NT2/D1 (cell line): ENCODE measurements at regions not wholly inside any gene's neighbourhood (a gene's known extent, or its start where the extent isn't known, plus 50 kb on each side); places are given as distances from the start of the nearest gene placed in this dataset.

Source experiments
- DNase-seq: peaks from one replicate; pipeline ENCODE4 v3.0.0-alpha.2; 2011; ENCODE audit warnings: low read depth, low spot score
- H3K27me3 ChIP-seq: 2 replicates; pipeline ENCODE4 v1.6.0; 2011; ENCODE audit warnings: mild to moderate bottlenecking; ENCODE audit not compliant: insufficient read length, insufficient read depth
- H3K36me3 ChIP-seq: 2 replicates; pipeline ENCODE4 v1.6.1; 2011; ENCODE audit warnings: mild to moderate bottlenecking, low read length, mixed read lengths; ENCODE audit not compliant: insufficient read depth, insufficient read length
- H3K4me1 ChIP-seq: 2 replicates; pipeline ENCODE4 v1.5.1; 2011; ENCODE audit not compliant: insufficient read depth, insufficient read length
- H3K4me3 ChIP-seq: 2 replicates; pipeline ENCODE4 v1.5.1; 2011; ENCODE audit warnings: low read depth; ENCODE audit not compliant: insufficient read length
- H3K9ac ChIP-seq: 2 replicates; pipeline ENCODE4 v1.6.0; 2011; ENCODE audit warnings: low read depth; ENCODE audit not compliant: insufficient read length
- H3K9me3 ChIP-seq: 2 replicates; pipeline ENCODE4 v1.5.1; 2011; ENCODE audit warnings: mild to moderate bottlenecking, low read length; ENCODE audit not compliant: insufficient read depth
- SUZ12 ChIP-seq: IDR thresholded peaks from 2 replicates; pipeline ENCODE4 v1.6.1; 2011; ENCODE audit not compliant: insufficient read length, insufficient read depth; ENCODE audit errors: extremely low read depth
- YY1 ChIP-seq: IDR thresholded peaks from 2 replicates; pipeline ENCODE4 v1.6.1; 2011; ENCODE audit not compliant: insufficient read length, insufficient read depth
- ZNF274 ChIP-seq: IDR thresholded peaks from 2 replicates; pipeline ENCODE4 v1.6.1; 2011; ENCODE audit warnings: mild to moderate bottlenecking, low read depth, low read length

DNA sequence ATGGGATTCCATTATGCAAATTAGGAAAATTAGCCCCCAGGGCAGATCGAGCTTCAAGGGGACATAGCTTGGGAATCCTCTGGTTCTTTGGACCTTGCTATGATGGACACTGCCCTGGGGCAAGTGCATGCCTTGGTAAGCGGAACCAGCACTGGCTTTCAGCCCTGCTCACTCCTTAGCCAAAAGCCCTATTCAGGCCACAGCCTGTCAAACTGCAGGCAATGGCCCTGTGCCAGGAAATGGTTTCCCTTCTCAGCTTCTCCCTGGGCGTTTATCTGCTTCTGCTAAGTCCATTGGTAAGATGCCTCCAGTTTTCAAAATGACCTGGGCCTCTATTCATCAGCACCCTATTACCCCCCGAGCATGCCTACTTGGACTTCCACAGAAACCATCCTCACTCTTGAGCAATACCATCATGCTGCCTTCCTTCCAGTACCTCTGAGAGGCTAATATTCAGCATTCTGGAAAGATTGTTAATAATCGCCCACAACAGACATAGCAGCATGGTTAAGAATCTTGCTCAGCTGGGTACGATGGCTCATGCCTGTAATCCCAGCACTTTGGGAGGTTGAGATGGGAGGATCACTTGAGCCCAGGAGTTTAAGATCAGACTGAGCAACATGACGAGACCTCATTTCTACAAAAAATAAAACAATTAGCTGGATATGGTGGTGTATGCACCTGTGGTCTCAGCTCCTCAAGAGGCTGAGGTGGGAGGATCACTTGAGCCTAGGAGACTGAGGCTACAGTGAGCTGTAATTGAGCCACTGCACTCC is 918.6 kb upstream of the AUTS2 start:
- no peaks in the 10 kb centered on the region for H3K36me3 ChIP-seq
- no peaks in the 10 kb centered on the region for H3K9me3 ChIP-seq
- no peaks in the 10 kb centered on the region for H3K27me3 ChIP-seq
- DNase-seq: no peak
- no peak overlapping the region for H3K4me3 ChIP-seq
- no peak for TF ChIP-seq ZNF274
- no peak for TF ChIP-seq SUZ12
- TF ChIP-seq YY1: no peak
- H3K9ac ChIP-seq: no peak overlapping the region
- no peaks in the 10 kb centered on the region for H3K4me1 ChIP-seq

GRCh38 chr7:68680235-68680872 is 917.9 kb upstream of the AUTS2 start:
- Histone ChIP-seq H3K9me3 (no peaks in the 10 kb centered on the region), H3K27me3 (no peaks in the 10 kb centered on the region), H3K4me1 (peaks cover 3% of the 10 kb centered on the region), H3K9ac (no peak overlapping the region), H3K36me3 (no peaks in the 10 kb centered on the region), H3K4me3 (no peak overlapping the region)
- no peak for DNase-seq
- no peak for TF ChIP-seq SUZ12
- TF ChIP-seq YY1: no peak
- no peak for TF ChIP-seq ZNF274

- no peak overlapping the region for H3K9ac ChIP-seq
- H3K27me3 ChIP-seq: no peaks in the 10 kb centered on the region
- H3K4me1 ChIP-seq: peaks cover 3% of the 10 kb centered on the region
- no peak for DNase-seq
- no peak for TF ChIP-seq YY1
- no peaks in the 10 kb centered on the region for H3K36me3 ChIP-seq
- no peaks in the 10 kb centered on the region for H3K9me3 ChIP-seq
- H3K4me3 ChIP-seq: no peak overlapping the region
Observed at GRCh38 chr7:68682910-68683309, 915.4 kb upstream of the AUTS2 start.

- peak; percentile 35 for DNase-seq
- no peaks in the 10 kb centered on the region for H3K27me3 ChIP-seq
- H3K4me1 ChIP-seq: peaks cover 3% of the 10 kb centered on the region
- H3K36me3 ChIP-seq: no peaks in the 10 kb centered on the region
- H3K9me3 ChIP-seq: no peaks in the 10 kb centered on the region
- H3K9ac ChIP-seq: no peak overlapping the region
- TF ChIP-seq YY1 (no peak), ZNF274 (no peak), SUZ12 (no peak)
- H3K4me3 ChIP-seq: no peak overlapping the region
Observed at GRCh38 chr7:68684246-68684839, 913.9 kb upstream of the AUTS2 start.

DNA sequence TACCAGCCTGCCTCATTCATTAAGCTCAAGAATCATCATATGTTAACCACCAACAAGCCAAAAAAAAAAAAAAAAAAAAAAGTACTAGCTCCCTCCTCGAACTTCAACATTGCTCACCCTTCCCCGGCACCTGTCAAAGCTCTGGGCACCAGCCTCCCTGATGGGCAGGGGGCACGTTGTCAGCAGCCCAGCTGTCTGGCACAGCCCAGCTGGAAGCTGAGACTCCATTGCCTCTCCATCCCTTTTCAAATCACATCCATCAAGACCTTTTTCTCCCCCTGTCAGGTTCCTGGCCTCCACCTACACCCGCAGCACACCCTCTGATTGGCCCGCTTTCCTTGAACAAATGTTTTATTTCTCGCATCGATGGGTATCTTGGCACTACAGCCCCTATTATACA is 913.3 kb upstream of the AUTS2 start:
- H3K4me3 ChIP-seq: no peak overlapping the region
- H3K9ac ChIP-seq: no peak overlapping the region
- no peak for DNase-seq
- no peaks in the 10 kb centered on the region for H3K27me3 ChIP-seq
- no peaks in the 10 kb centered on the region for H3K9me3 ChIP-seq
- TF ChIP-seq YY1: no peak
- no peak for TF ChIP-seq ZNF274
- TF ChIP-seq SUZ12: no peak
- peaks cover 3% of the 10 kb centered on the region for H3K4me1 ChIP-seq
- H3K36me3 ChIP-seq: no peaks in the 10 kb centered on the region

GRCh38 chr7:68688416-68689086 is 909.7 kb upstream of the AUTS2 start:
- Histone ChIP-seq H3K4me3 (no peak overlapping the region), H3K27me3 (no peaks in the 10 kb centered on the region), H3K9me3 (no peaks in the 10 kb centered on the region; the same call in 1 of the 2 replicates), H3K4me1 (peaks cover 3% of the 10 kb centered on the region), H3K9ac (no peak overlapping the region), H3K36me3 (no peaks in the 10 kb centered on the region)
- peak; percentile 42 for DNase-seq
- TF ChIP-seq ZNF274 (no peak), SUZ12 (no peak), YY1 (no peak)

DNA sequence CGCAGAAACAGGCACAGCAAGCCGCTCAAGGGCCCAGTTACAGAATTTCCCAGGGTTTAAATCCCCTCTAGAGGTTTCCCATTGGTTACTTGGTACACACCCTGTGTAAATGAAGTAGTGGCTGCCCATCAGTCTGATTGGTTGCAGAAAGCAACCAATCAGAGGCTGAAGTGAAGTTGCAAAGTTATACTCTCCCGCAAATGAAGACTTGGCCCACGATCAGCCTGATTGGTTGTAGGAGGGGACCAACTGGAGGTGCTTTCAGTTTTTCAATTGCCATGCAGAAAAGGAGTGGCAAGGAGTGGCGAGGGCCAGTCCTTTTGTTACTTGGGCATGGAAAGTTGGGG is 909.2 kb upstream of the AUTS2 start:
- no peak overlapping the region for H3K9ac ChIP-seq
- H3K27me3 ChIP-seq: no peaks in the 10 kb centered on the region
- no peaks in the 10 kb centered on the region; the same call in 1 of the 2 replicates for H3K9me3 ChIP-seq
- no peak for TF ChIP-seq ZNF274
- H3K4me1 ChIP-seq: peaks cover 3% of the 10 kb centered on the region
- H3K4me3 ChIP-seq: no peak overlapping the region
- no peaks in the 10 kb centered on the region for H3K36me3 ChIP-seq
- DNase-seq: no peak
